Tibial artery (tissue), 4 donors: ENCODE measurements at regions not wholly inside any gene's neighbourhood (a gene's known extent, or its start where the extent isn't known, plus 50 kb on each side); places are given as distances from the start of the nearest gene placed in this dataset.

Experiments
- DNase-seq, 2 donors: peaks; one replicate each; pipeline ENCODE4 v3.0.0-alpha.2; 2019
- H3K27ac ChIP-seq, 2 donors: fragments of 200-600 bp; sonication (generic) in 1 of 2; 1 replicate in 1 of 2; 2 replicates in 1 of 2; pipeline ENCODE4 v1.5.1; 2018 to 2019; ENCODE audit warnings: mild to moderate bottlenecking in 1 of 2
- H3K27me3 ChIP-seq, 2 donors: fragments of 200-600 bp; sonication (generic) in 1 of 2; one replicate each; pipeline versions ENCODE4 v1.5.1 to v1.6.0; 2016 to 2019
- H3K36me3 ChIP-seq, 3 donors: fragments of 200-600 bp; sonication (generic) in 2 of 3; one replicate each; pipeline ENCODE4 v1.5.1; 2016 to 2019; ENCODE audit warnings: mild to moderate bottlenecking in 2 of 3
- H3K4me1 ChIP-seq, 4 donors: fragments of 200-600 bp; sonication (generic) in 2 of 4; 1 replicate in 3 of 4; 2 replicates in 1 of 4; pipeline ENCODE4 v1.5.1; 2016 to 2019
- H3K4me3 ChIP-seq, 2 donors: fragments of 200-600 bp; sonication (generic) in 1 of 2; 1 replicate in 1 of 2; 2 replicates in 1 of 2; pipeline ENCODE4 v1.5.1; 2018 to 2019; ENCODE audit warnings: mild to moderate bottlenecking in 2 of 2
- H3K9me3 ChIP-seq, 3 donors: fragments of 200-600 bp; sonication (generic) in 1 of 3; one replicate each; pipeline ENCODE4 v1.5.1; 2016 to 2019
- CTCF ChIP-seq, 2 experiments: fragments of 200-600 bp in 1 of 2; fragments of 450-650 bp in 1 of 2; IDR thresholded peaks; one replicate each; pipeline ENCODE4 v1.5.1; 2017 to 2019; ENCODE audit warnings: antibody characterized with exemption in 2 of 2, mild to moderate bottlenecking in 1 of 2, moderate library complexity in 1 of 2
- intact Hi-C: fragments of 100-400 bp; cut with DNase I; formaldehyde crosslinking; loops from one replicate; pipeline ENCODE4 v1.15.0; 2023; ENCODE audit warnings: low total_unique reads

GRCh38 chr3:3735919-3736318 lies 63.3 kb upstream of the LRRN1 start:
- Histone ChIP-seq H3K36me3 (no peaks in the 10 kb centered on the region), H3K4me3 (no peak overlapping the region), H3K27me3 (no peaks in the 10 kb centered on the region), H3K9me3 (no peaks in the 10 kb centered on the region), H3K27ac (no peak overlapping the region), H3K4me1 (no peaks in the 10 kb centered on the region)
- DNase-seq: no peak
- TF ChIP-seq CTCF (IDR thresholded peaks at IDR 0.05): no peak
- intact Hi-C loops: no loop called here

GRCh38 chr3:3734881-3735280 lies 64.3 kb upstream of the LRRN1 start:
- DNase-seq: no peak
- Histone ChIP-seq H3K4me1 (no peaks in the 10 kb centered on the region), H3K27ac (no peak overlapping the region), H3K4me3 (no peak overlapping the region), H3K36me3 (no peaks in the 10 kb centered on the region), H3K27me3 (no peaks in the 10 kb centered on the region), H3K9me3 (no peaks in the 10 kb centered on the region)
- TF ChIP-seq CTCF (IDR thresholded peaks at IDR 0.05): no peak
- intact Hi-C loops: no loop called here

- H3K4me1 ChIP-seq: no peaks in the 10 kb centered on the region
- no peaks in the 10 kb centered on the region for H3K9me3 ChIP-seq
- no peak for DNase-seq
- H3K4me3 ChIP-seq: no peak overlapping the region
- H3K27ac ChIP-seq: no peak overlapping the region
- no peaks in the 10 kb centered on the region for H3K27me3 ChIP-seq
- TF ChIP-seq CTCF (IDR thresholded peaks at IDR 0.05): no peak
- H3K36me3 ChIP-seq: no peaks in the 10 kb centered on the region
- intact Hi-C loops: no loop called here
These were observed 70.0 kb upstream of the LRRN1 start for GRCh38 chr3:3729261-3729660.

- Histone ChIP-seq H3K4me1 (no peaks in the 10 kb centered on the region), H3K27ac (no peak overlapping the region), H3K27me3 (no peaks in the 10 kb centered on the region), H3K4me3 (no peak overlapping the region), H3K36me3 (no peaks in the 10 kb centered on the region), H3K9me3 (no peaks in the 10 kb centered on the region)
- no peak for DNase-seq
- intact Hi-C loops: no loop called here
- TF ChIP-seq CTCF (IDR thresholded peaks at IDR 0.05): no peak
These were observed 72.7 kb upstream of the LRRN1 start for GRCh38 chr3:3726549-3726948.

GRCh38 chr3:3714572-3714971 lies 84.7 kb upstream of the LRRN1 start:
- Histone ChIP-seq H3K9me3 (no peaks in the 10 kb centered on the region), H3K27ac (no peak overlapping the region), H3K4me1 (no peaks in the 10 kb centered on the region), H3K27me3 (no peaks in the 10 kb centered on the region), H3K4me3 (no peak overlapping the region), H3K36me3 (no peaks in the 10 kb centered on the region)
- DNase-seq: no peak
- intact Hi-C loops: no loop called here
- no peak for TF ChIP-seq CTCF (IDR thresholded peaks at IDR 0.05)

- Histone ChIP-seq H3K9me3 (no peaks in the 10 kb centered on the region), H3K27me3 (no peaks in the 10 kb centered on the region), H3K36me3 (no peaks in the 10 kb centered on the region), H3K4me1 (no peaks in the 10 kb centered on the region), H3K4me3 (no peak overlapping the region), H3K27ac (no peak overlapping the region)
- DNase-seq: no peak
- no peak for TF ChIP-seq CTCF (IDR thresholded peaks at IDR 0.05)
- intact Hi-C loops: no loop called here
These were observed 86.3 kb upstream of the LRRN1 start for GRCh38 chr3:3712971-3713370.
